ENCODE measurements at regions not wholly inside any gene's neighbourhood (a gene's known extent, or its start where the extent isn't known, plus 50 kb on each side); places are given as distances from the start of the nearest gene placed in this dataset.

- DNase-seq, result no peak
Measured at GRCh38 chr15:94683902-94684301, 452.5 kb downstream of the MCTP2 start.

- no peak for DNase-seq
Measured at GRCh38 chr15:94691169-94691568, 459.8 kb downstream of the MCTP2 start.

GRCh38 chr15:94692710-94693109, 461.3 kb downstream of the MCTP2 start:
- no peak for DNase-seq

GRCh38 chr15:94700211-94700610, 468.9 kb downstream of the MCTP2 start:
- DNase-seq, result no peak

GRCh38 chr15:94701281-94701985, 470.1 kb downstream of the MCTP2 start:
- DNase-seq, result no peak

GRCh38 chr15:94703596-94703995, 472.2 kb downstream of the MCTP2 start:
- no peak for DNase-seq

GRCh38 chr15:94704421-94704820, 473.1 kb downstream of the MCTP2 start:
- DNase-seq, result no peak

GRCh38 chr15:94704946-94705345, 473.6 kb downstream of the MCTP2 start:
- DNase-seq, result no peak

- no peak for DNase-seq
Measured at GRCh38 chr15:94709319-94709718, 478.0 kb downstream of the MCTP2 start.

GRCh38 chr15:94722024-94722636, 490.8 kb downstream of the MCTP2 start:
- no peak for DNase-seq

- no peak for DNase-seq
Measured at GRCh38 chr15:94723801-94724200, 492.4 kb downstream of the MCTP2 start.

GRCh38 chr15:94731286-94731685, 499.9 kb downstream of the MCTP2 start:
- no peak for DNase-seq

- no peak for DNase-seq
Measured at GRCh38 chr15:94734460-94734859, 503.1 kb downstream of the MCTP2 start.

- no peak for DNase-seq
Measured at GRCh38 chr15:94736236-94736635, 504.9 kb downstream of the MCTP2 start.

GRCh38 chr15:94739639-94740038, 508.3 kb downstream of the MCTP2 start:
- no peak for DNase-seq

GRCh38 chr15:94740469-94740868, 509.1 kb downstream of the MCTP2 start:
- no peak for DNase-seq

- no peak for DNase-seq
Measured at GRCh38 chr15:94743668-94744067, 512.3 kb downstream of the MCTP2 start.

GRCh38 chr15:94744080-94744793, 512.9 kb downstream of the MCTP2 start:
- DNase-seq, result no peak

GRCh38 chr15:94745371-94745770, 514.0 kb downstream of the MCTP2 start:
- DNase-seq, result no peak

GRCh38 chr15:94747510-94747909, 516.1 kb downstream of the MCTP2 start:
- no peak for DNase-seq

- DNase-seq, result no peak
Measured at GRCh38 chr15:94749811-94750617, 518.7 kb downstream of the MCTP2 start.

GRCh38 chr15:94760348-94760747, 529.0 kb downstream of the MCTP2 start:
- no peak for DNase-seq

GRCh38 chr15:94761574-94761973, 530.2 kb downstream of the MCTP2 start:
- no peak for DNase-seq
